Glutamatergic neuron (in vitro differentiated cells): ENCODE measurements at regions not wholly inside any gene's neighbourhood (a gene's known extent, or its start where the extent isn't known, plus 50 kb on each side); places are given as distances from the start of the nearest gene placed in this dataset.

Source experiments
- DNase-seq: peaks from one replicate; pipeline ENCODE4 v3.0.0; 2022
- H3K27ac Mint-ChIP-seq: one replicate; pipeline ENCODE4 v1.8.0; 2020; ENCODE audit warnings: mild to moderate bottlenecking, mixed read lengths, inconsistent platforms; ENCODE audit not compliant: unreplicated experiment
- H3K27me3 Mint-ChIP-seq: one replicate; pipeline ENCODE4 v1.8.0; 2020; ENCODE audit warnings: mild to moderate bottlenecking, moderate library complexity, mixed read lengths, inconsistent platforms; ENCODE audit not compliant: unreplicated experiment
- H3K36me3 Mint-ChIP-seq: one replicate; pipeline ENCODE4 v1.8.0; 2020; ENCODE audit warnings: mild to moderate bottlenecking, mixed read lengths, inconsistent platforms; ENCODE audit not compliant: unreplicated experiment
- H3K4me1 Mint-ChIP-seq: one replicate; pipeline ENCODE4 v1.8.0; 2020; ENCODE audit warnings: mild to moderate bottlenecking, low read depth, mixed read lengths, inconsistent platforms; ENCODE audit not compliant: unreplicated experiment
- H3K4me3 Mint-ChIP-seq: one replicate; pipeline ENCODE4 v1.8.0; 2020; ENCODE audit warnings: mild to moderate bottlenecking, mixed read lengths, inconsistent platforms; ENCODE audit not compliant: unreplicated experiment
- H3K9me3 Mint-ChIP-seq: one replicate; pipeline ENCODE4 v1.8.0; 2020; ENCODE audit warnings: mild to moderate bottlenecking, moderate library complexity, mixed read lengths, inconsistent platforms; ENCODE audit not compliant: unreplicated experiment
- CTCF ChIP-seq: fragments of 200-600 bp; sonication (generic); IDR thresholded peaks from one replicate; pipeline ENCODE4 v1.5.0; 2021; ENCODE audit not compliant: partially characterized antibody, unreplicated experiment

GRCh38 chr7:54409917-54410316, 132.3 kb upstream of the VSTM2A start:
- no peak for TF ChIP-seq CTCF
- H3K4me1 Mint-ChIP-seq, result no peaks in the 10 kb centered on the region
- H3K27me3 Mint-ChIP-seq, result no peaks in the 10 kb centered on the region
- no peak overlapping the region for H3K27ac Mint-ChIP-seq
- peaks cover 13% of the 10 kb centered on the region for H3K36me3 Mint-ChIP-seq
- H3K9me3 Mint-ChIP-seq, result peaks cover 4% of the 10 kb centered on the region
- no peak overlapping the region for H3K4me3 Mint-ChIP-seq
- DNase-seq, result no peak

- Mint-ChIP-seq H3K4me1 (no peaks in the 10 kb centered on the region), H3K27ac (no peak overlapping the region), H3K4me3 (no peak overlapping the region), H3K36me3 (peaks cover 1% of the 10 kb centered on the region), H3K9me3 (no peaks in the 10 kb centered on the region), H3K27me3 (no peaks in the 10 kb centered on the region)
- no peak for DNase-seq
- TF ChIP-seq CTCF, result no peak
Measured at GRCh38 chr7:54416678-54417077, 125.5 kb upstream of the VSTM2A start.

- H3K27ac Mint-ChIP-seq, result no peak overlapping the region
- no peaks in the 10 kb centered on the region for H3K36me3 Mint-ChIP-seq
- no peaks in the 10 kb centered on the region for H3K27me3 Mint-ChIP-seq
- no peak for DNase-seq
- H3K9me3 Mint-ChIP-seq, result no peaks in the 10 kb centered on the region
- TF ChIP-seq CTCF, result no peak
- no peaks in the 10 kb centered on the region for H3K4me1 Mint-ChIP-seq
- no peak overlapping the region for H3K4me3 Mint-ChIP-seq
Measured at GRCh38 chr7:54419209-54419608, 123.0 kb upstream of the VSTM2A start.

- no peak overlapping the region for H3K27ac Mint-ChIP-seq
- no peaks in the 10 kb centered on the region for H3K36me3 Mint-ChIP-seq
Measured at GRCh38 chr7:54426406-54426805, 115.8 kb upstream of the VSTM2A start.

GRCh38 chr7:54429111-54429510, 113.1 kb upstream of the VSTM2A start:
- H3K27ac Mint-ChIP-seq, result no peak overlapping the region
- peaks cover 2% of the 10 kb centered on the region for H3K27me3 Mint-ChIP-seq
- no peaks in the 10 kb centered on the region for H3K9me3 Mint-ChIP-seq
- no peak for DNase-seq
- TF ChIP-seq CTCF, result no peak
- H3K36me3 Mint-ChIP-seq, result no peaks in the 10 kb centered on the region
- H3K4me1 Mint-ChIP-seq, result no peaks in the 10 kb centered on the region
- no peak overlapping the region for H3K4me3 Mint-ChIP-seq

More at GRCh38 chr7:54426406-54426805, 115.8 kb upstream of the VSTM2A start:
- Mint-ChIP-seq H3K27me3 (peaks cover 2% of the 10 kb centered on the region), H3K4me1 (no peaks in the 10 kb centered on the region), H3K9me3 (no peaks in the 10 kb centered on the region), H3K4me3 (no peak overlapping the region)
- DNase-seq, result no peak
- no peak for TF ChIP-seq CTCF
